Ishikawa (cell line): ENCODE measurements at regions not wholly inside any gene's neighbourhood (a gene's known extent, or its start where the extent isn't known, plus 50 kb on each side); places are given as distances from the start of the nearest gene placed in this dataset.

Experiments used
- CEBPB ChIP-seq: IDR thresholded peaks from 2 replicates; pipeline ENCODE4 v1.6.1; 2012
- CREB1 ChIP-seq: IDR thresholded peaks from 2 replicates; pipeline ENCODE4 v1.6.1; 2012; ENCODE audit warnings: low read depth
- EGR1 ChIP-seq: IDR thresholded peaks from 2 replicates; pipeline ENCODE4 v1.6.1; 2012
- EP300 ChIP-seq: IDR thresholded peaks from 2 replicates; pipeline ENCODE4 v1.6.1; 2012; ENCODE audit warnings: borderline replicate concordance
- FOXM1 ChIP-seq: IDR thresholded peaks from 2 replicates; pipeline ENCODE4 v1.6.1; 2012; ENCODE audit warnings: low read depth, borderline replicate concordance
- NFIC ChIP-seq: IDR thresholded peaks from 2 replicates; pipeline ENCODE4 v1.6.1; 2012
- RAD21 ChIP-seq: IDR thresholded peaks from 2 replicates; pipeline ENCODE4 v1.6.1; 2012; ENCODE audit warnings: low read depth
- TAF1 ChIP-seq: IDR thresholded peaks from 2 replicates; pipeline ENCODE4 v1.6.1; 2012; ENCODE audit warnings: low read depth, mild to moderate bottlenecking
- TCF12 ChIP-seq: IDR thresholded peaks from 2 replicates; pipeline ENCODE4 v1.6.1; 2012; ENCODE audit warnings: low read depth
- TEAD4 ChIP-seq: IDR thresholded peaks from 2 replicates; pipeline ENCODE4 v1.6.1; 2012
- YY1 ChIP-seq: IDR thresholded peaks from 2 replicates; pipeline ENCODE4 v1.6.1; 2012; ENCODE audit warnings: low read depth
- ZBTB7A ChIP-seq: IDR thresholded peaks from 2 replicates; pipeline ENCODE4 v1.6.1; 2012; ENCODE audit warnings: low read depth
- TF ChIP-seq, protein P1 (sequence below): IDR thresholded peaks from 2 replicates; pipeline ENCODE4 v1.6.1; 2012
- TF ChIP-seq, protein P2 (sequence below): IDR thresholded peaks from 2 replicates; pipeline ENCODE4 v1.6.1; 2012
- TF ChIP-seq, protein P3 (sequence below): IDR thresholded peaks from 2 replicates; pipeline ENCODE4 v1.6.1; 2012; ENCODE audit warnings: low read depth, mild to moderate bottlenecking

DNA sequence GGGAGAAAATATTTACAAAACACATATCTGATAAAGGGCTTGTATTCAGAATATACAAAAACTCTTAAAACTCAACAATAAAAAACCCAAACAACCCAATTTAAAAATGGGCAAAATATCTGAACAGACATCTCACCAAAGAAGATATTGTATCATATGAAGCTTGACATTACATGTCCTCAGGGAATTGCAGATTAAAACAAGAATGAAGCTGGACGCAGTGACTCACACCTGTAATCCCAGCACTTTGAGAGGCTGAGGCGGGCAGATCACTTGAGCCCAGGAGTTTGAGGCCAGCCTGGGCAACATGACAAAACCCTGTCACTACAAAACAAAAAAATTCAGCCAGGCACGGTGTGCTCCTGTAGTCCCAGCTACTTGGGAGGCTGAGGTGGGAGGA, 135.4 kb upstream of the AKIRIN2 start:
- TF ChIP-seq, protein P1, sequence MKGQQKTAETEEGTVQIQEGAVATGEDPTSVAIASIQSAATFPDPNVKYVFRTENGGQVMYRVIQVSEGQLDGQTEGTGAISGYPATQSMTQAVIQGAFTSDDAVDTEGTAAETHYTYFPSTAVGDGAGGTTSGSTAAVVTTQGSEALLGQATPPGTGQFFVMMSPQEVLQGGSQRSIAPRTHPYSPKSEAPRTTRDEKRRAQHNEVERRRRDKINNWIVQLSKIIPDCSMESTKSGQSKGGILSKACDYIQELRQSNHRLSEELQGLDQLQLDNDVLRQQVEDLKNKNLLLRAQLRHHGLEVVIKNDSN, result no peak
- TF ChIP-seq NFIC (no peak), TEAD4 (no peak), EGR1 (no peak), YY1 (no peak), RAD21 (no peak), FOXM1 (no peak), CEBPB (no peak), TAF1 (no peak), TCF12 (no peak), EP300 (no peak), CREB1 (no peak), ZBTB7A (no peak)
- TF ChIP-seq, protein P2, sequence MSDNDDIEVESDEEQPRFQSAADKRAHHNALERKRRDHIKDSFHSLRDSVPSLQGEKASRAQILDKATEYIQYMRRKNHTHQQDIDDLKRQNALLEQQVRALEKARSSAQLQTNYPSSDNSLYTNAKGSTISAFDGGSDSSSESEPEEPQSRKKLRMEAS, result no peak
- TF ChIP-seq, protein P3, sequence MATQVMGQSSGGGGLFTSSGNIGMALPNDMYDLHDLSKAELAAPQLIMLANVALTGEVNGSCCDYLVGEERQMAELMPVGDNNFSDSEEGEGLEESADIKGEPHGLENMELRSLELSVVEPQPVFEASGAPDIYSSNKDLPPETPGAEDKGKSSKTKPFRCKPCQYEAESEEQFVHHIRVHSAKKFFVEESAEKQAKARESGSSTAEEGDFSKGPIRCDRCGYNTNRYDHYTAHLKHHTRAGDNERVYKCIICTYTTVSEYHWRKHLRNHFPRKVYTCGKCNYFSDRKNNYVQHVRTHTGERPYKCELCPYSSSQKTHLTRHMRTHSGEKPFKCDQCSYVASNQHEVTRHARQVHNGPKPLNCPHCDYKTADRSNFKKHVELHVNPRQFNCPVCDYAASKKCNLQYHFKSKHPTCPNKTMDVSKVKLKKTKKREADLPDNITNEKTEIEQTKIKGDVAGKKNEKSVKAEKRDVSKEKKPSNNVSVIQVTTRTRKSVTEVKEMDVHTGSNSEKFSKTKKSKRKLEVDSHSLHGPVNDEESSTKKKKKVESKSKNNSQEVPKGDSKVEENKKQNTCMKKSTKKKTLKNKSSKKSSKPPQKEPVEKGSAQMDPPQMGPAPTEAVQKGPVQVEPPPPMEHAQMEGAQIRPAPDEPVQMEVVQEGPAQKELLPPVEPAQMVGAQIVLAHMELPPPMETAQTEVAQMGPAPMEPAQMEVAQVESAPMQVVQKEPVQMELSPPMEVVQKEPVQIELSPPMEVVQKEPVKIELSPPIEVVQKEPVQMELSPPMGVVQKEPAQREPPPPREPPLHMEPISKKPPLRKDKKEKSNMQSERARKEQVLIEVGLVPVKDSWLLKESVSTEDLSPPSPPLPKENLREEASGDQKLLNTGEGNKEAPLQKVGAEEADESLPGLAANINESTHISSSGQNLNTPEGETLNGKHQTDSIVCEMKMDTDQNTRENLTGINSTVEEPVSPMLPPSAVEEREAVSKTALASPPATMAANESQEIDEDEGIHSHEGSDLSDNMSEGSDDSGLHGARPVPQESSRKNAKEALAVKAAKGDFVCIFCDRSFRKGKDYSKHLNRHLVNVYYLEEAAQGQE, result no peak

DNA sequence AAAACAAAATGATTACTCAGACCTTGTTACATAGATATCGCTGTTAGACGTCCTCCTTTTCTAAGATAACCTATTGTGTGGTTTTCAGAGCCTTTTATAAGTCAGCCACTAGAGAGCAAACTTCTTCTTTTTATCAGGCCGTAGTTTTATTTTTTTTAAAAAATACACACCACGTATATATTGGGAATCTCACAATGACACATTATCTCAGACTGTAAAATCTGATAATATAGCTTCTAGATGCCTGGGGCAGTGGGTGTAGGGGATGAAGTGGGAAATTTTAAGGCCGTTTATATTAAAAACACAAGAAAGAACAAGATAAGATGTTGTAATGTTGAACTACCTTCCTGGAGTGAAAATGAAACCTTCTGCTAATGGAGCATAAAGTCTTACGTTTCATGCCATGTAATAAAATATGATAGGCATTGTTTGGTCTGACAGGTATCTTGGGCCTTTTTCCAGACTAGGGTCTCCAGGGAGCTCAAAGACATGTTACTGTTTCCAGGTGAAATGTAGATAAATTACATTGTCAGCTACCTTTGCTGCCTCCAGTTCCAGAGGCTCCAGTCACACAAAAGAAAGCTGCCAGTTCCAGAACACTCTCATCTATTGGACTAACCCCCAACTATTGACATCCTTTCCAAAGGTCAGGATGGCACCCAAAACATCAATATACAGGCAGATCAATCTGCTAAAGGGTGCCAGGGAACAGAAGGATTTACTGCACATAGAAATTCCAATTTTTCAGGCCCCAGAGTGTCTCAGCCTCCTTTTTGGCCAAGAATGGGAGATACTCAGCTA, 130.2 kb upstream of the AKIRIN2 start:
- TF ChIP-seq TAF1, result no peak
- TF ChIP-seq NFIC, result no peak
- TF ChIP-seq, protein P3, result no peak
- no peak for TF ChIP-seq ZBTB7A
- TF ChIP-seq, protein P1, result no peak
- no peak for TF ChIP-seq CEBPB
- TF ChIP-seq RAD21, result peak; percentile 40
- no peak for TF ChIP-seq TCF12
- no peak for TF ChIP-seq YY1
- TF ChIP-seq FOXM1, result no peak
- TF ChIP-seq CREB1, result no peak
- TF ChIP-seq, protein P2, result no peak
- TF ChIP-seq TEAD4, result peak; percentile 13; the same call in 1 of the 2 replicates

DNA sequence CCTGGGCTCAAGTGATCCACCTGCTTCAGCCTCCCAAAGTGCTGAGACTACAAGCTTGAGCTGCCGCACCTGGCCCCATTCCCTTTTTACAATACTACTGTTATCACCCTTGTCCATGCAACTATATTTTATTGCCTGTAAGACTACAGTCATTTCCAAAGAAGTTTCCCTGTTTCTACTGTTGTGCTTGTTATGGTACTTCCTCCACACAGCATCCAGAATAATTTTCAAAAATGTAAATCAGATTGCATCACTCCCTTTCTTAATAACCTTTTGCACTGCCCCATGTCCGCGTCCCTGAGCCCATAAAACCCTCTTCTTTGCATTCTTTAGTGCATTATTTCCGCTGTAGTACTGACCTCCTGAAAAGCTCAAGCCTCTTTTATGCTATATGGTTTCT, 128.9 kb upstream of the AKIRIN2 start:
- no peak for TF ChIP-seq NFIC
- no peak for TF ChIP-seq EP300

DNA sequence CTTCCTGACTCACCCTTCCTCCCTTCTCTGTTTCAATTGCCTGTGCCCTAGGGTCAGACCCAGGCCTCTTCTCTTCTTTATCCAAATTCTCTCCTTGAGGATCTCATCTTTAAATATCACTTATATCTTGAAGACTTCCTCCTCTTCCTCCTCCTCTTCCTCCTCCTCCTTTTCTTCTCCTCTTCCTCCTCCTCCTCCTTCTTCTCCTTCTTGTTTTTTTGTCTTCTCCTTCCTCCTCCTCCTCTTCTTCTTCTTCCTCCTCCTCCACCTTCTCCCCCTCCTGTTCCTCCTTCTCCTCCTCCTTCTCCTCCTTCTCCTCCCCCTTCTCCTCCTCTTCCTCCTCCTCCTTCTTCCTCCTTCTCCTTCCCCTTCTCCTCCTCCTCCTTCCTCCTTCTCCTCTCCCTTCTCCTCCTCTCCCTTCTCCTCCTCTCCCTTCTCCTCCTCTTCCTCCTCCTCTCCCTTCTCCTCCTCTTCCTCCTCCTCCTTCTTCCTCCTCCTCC, 127.6 kb upstream of the AKIRIN2 start:
- TF ChIP-seq CREB1, result no peak
- no peak for TF ChIP-seq ZBTB7A
- TF ChIP-seq, protein P2, result no peak
- TF ChIP-seq, protein P1, result no peak
- TF ChIP-seq EGR1, result no peak
- TF ChIP-seq RAD21, result no peak
- no peak for TF ChIP-seq TCF12
- no peak for TF ChIP-seq NFIC
- no peak for TF ChIP-seq FOXM1
- TF ChIP-seq CEBPB, result no peak
- no peak for TF ChIP-seq EP300
- no peak for TF ChIP-seq TEAD4
- TF ChIP-seq, protein P3, result no peak
- no peak for TF ChIP-seq TAF1
- TF ChIP-seq YY1, result no peak
